Left lung (tissue), 4 donors: ENCODE measurements at regions not wholly inside any gene's neighbourhood (a gene's known extent, or its start where the extent isn't known, plus 50 kb on each side); places are given as distances from the start of the nearest gene placed in this dataset.

Source experiments
- ATAC-seq: fragments of 200-7000 bp; cut with Tn5 transposase; one replicate; pipeline ENCODE4 v1.9.1; 2020; ENCODE audit warnings: moderate library complexity
- DNase-seq, 4 donors: peaks; one replicate each; pipeline ENCODE4 v3.0.0-alpha.2; 2013 to 2020
- H3K27ac ChIP-seq, 2 donors: fragments of 200-600 bp; sonication (generic) in 1 of 2; one replicate each; pipeline versions ENCODE4 v1.5.0 to v1.8.0; 2020 to 2021
- H3K27me3 ChIP-seq, 2 donors: fragments of 200-600 bp; sonication (generic) in 1 of 2; one replicate each; pipeline versions ENCODE4 v1.5.0 to v1.8.0; 2020 to 2021
- H3K36me3 ChIP-seq, 2 donors: fragments of 200-600 bp; sonication (generic) in 1 of 2; one replicate each; pipeline versions ENCODE4 v1.5.0 to v1.8.0; 2020 to 2021
- H3K4me1 ChIP-seq, 2 donors: fragments of 200-600 bp; one replicate each; pipeline ENCODE4 v1.8.0; 2021
- H3K4me3 ChIP-seq, 2 donors: fragments of 200-600 bp; sonication (generic) in 1 of 2; one replicate each; pipeline versions ENCODE4 v1.5.0 to v1.8.0; 2020 to 2021; ENCODE audit warnings: mild to moderate bottlenecking in 1 of 2
- H3K9me3 ChIP-seq, 2 donors: fragments of 200-600 bp; sonication (generic) in 1 of 2; one replicate each; pipeline versions ENCODE4 v1.5.0 to v1.8.0; 2020 to 2021
- CTCF ChIP-seq, 2 donors: fragments of 200-600 bp; sonication (generic) in 1 of 2; IDR thresholded peaks; one replicate each; pipeline versions ENCODE4 v1.5.0 to v1.8.0; 2021; ENCODE audit warnings: antibody characterized with exemption in 2 of 2
- intact Hi-C, 2 donors: fragments of 100-400 bp; cut with DNase I; formaldehyde crosslinking; loops; one replicate each; pipeline versions ENCODE4 v1.11.2 to v1.14.2; 2022
- donor health status: DM: no; HTN: yes; CAD: no.
- donor health status: DM: no; HTN: no; CAD: no.

- DNase-seq (peak in 3 of 4 donors; percentile 24 to 77 (median 24)), ATAC-seq (peak; percentile 88)
- peak overlapping the region; percentile 38 for H3K4me3 ChIP-seq
- no peak overlapping the region for H3K27ac ChIP-seq
- H3K4me1 ChIP-seq = peaks cover 0 to 12% of the 10 kb centered on the region in 2 donors
- H3K36me3 ChIP-seq = no peaks in the 10 kb centered on the region
- TF ChIP-seq CTCF (IDR thresholded peaks at IDR 0.05) = no peak
- H3K9me3 ChIP-seq = no peaks in the 10 kb centered on the region
- intact Hi-C loops = no loop called here
- H3K27me3 ChIP-seq = peaks cover 25 to 68% of the 10 kb centered on the region in 2 donors
Measured at GRCh38 chr3:28575746-28576613, 227.4 kb upstream of the AZI2 start.

- ATAC-seq (no peak), DNase-seq (no peak)
- intact Hi-C loops = no loop called here
- H3K9me3 ChIP-seq = no peaks in the 10 kb centered on the region
- peaks cover 25 to 68% of the 10 kb centered on the region in 2 donors for H3K27me3 ChIP-seq
- no peaks in the 10 kb centered on the region for H3K36me3 ChIP-seq
- peak overlapping the region in 1 of 2 donors; percentile 38 for H3K4me3 ChIP-seq
- H3K27ac ChIP-seq = no peak overlapping the region
- no peak for TF ChIP-seq CTCF (IDR thresholded peaks at IDR 0.05)
- peaks cover 0 to 12% of the 10 kb centered on the region in 2 donors for H3K4me1 ChIP-seq
Measured at GRCh38 chr3:28576614-28577200, 228.1 kb upstream of the AZI2 start.

GRCh38 chr3:28577941-28578500, 229.4 kb upstream of the AZI2 start:
- intact Hi-C loops = no loop called here
- DNase-seq (no peak), ATAC-seq (no peak)
- Histone ChIP-seq H3K36me3 (no peaks in the 10 kb centered on the region), H3K4me1 (peaks cover 0 to 12% of the 10 kb centered on the region in 2 donors), H3K27ac (no peak overlapping the region), H3K4me3 (no peak overlapping the region), H3K9me3 (no peaks in the 10 kb centered on the region), H3K27me3 (peaks cover 25 to 68% of the 10 kb centered on the region in 2 donors)
- no peak for TF ChIP-seq CTCF (IDR thresholded peaks at IDR 0.05)

GRCh38 chr3:28586325-28586724, 237.7 kb upstream of the AZI2 start:
- DNase-seq (no peak), ATAC-seq (no peak)
- no peak overlapping the region for H3K4me3 ChIP-seq
- no peaks in the 10 kb centered on the region for H3K9me3 ChIP-seq
- no peaks in the 10 kb centered on the region for H3K36me3 ChIP-seq
- no peak overlapping the region for H3K27ac ChIP-seq
- no peak for TF ChIP-seq CTCF (IDR thresholded peaks at IDR 0.05)
- intact Hi-C loops = no loop called here
- no peaks in the 10 kb centered on the region for H3K4me1 ChIP-seq
- no peaks in the 10 kb centered on the region for H3K27me3 ChIP-seq

- no peak overlapping the region for H3K4me3 ChIP-seq
- H3K27ac ChIP-seq = no peak overlapping the region
- intact Hi-C loops = no loop called here
- H3K9me3 ChIP-seq = no peaks in the 10 kb centered on the region
- no peaks in the 10 kb centered on the region for H3K36me3 ChIP-seq
- no peaks in the 10 kb centered on the region for H3K4me1 ChIP-seq
- H3K27me3 ChIP-seq = no peaks in the 10 kb centered on the region
- DNase-seq = no peak
- no peak for ATAC-seq
- no peak for TF ChIP-seq CTCF (IDR thresholded peaks at IDR 0.05)
Measured at GRCh38 chr3:28587723-28588122, 239.1 kb upstream of the AZI2 start.
